SHP77 treated with DMSO at 0.1 percent for 48 hours (cell line): ENCODE measurements at regions not wholly inside any gene's neighbourhood (a gene's known extent, or its start where the extent isn't known, plus 50 kb on each side); places are given as distances from the start of the nearest gene placed in this dataset.

Experiments
- DNase-seq: peaks from one replicate; lab custom pipeline; 2025; lab: John Stamatoyannopoulos, UW

DNA sequence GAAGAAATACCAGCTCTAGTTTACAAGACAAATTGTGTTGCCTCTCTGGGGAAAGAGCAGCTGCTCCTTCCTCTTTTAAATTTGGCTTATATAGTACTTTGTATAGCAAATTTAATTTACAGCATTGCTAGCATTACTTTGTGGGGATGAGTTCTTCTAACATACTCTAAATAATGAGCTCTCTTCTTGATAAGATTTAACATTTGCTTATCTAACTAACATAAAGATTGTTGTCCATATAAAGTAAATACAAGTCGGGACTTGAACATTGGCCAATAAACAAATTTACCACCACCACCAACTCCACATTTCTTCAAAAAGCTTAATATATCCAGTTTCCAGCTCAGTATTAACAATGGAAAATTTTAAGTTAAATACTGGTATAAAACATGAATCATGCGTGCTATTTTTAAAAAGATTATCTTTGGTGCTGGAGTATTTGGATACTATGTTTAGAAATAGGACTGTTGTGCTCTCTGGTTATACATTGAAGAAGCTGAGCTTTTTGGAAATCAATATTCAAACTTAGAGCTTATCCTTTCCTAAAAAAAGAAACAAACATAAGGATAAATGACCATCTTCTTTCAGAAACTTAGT, 1146.9 kb upstream of the GJE1 start:
- no peak for DNase-seq

DNA sequence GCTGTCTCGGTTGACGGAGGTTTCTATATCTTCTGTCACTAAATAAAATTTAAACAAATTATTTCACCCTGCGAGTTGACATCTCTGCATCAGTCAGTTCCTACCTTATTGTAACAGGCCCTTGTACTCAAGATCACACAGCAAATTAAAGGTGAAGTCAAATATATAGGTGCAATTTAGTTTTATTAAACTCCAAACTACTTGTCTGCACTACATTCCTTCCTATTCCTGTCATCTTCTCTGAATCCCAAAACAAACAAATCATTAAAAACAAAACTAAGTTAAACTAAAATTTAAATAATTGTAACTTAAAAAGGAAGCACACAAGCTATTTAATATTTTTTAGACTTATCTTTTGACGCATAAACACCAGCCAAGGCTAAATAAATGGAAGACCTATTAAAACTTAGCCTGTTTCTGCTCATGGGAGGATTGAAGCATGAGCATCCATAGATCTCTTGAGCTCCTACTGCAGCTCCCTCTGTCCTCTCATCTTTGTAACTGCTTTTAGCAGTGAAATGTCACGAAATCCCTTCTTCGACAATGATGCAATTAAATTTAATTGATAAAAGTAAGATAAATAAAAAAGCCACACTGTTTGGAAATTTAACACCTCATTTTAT, 1152.3 kb upstream of the GJE1 start:
- no peak for DNase-seq

DNA sequence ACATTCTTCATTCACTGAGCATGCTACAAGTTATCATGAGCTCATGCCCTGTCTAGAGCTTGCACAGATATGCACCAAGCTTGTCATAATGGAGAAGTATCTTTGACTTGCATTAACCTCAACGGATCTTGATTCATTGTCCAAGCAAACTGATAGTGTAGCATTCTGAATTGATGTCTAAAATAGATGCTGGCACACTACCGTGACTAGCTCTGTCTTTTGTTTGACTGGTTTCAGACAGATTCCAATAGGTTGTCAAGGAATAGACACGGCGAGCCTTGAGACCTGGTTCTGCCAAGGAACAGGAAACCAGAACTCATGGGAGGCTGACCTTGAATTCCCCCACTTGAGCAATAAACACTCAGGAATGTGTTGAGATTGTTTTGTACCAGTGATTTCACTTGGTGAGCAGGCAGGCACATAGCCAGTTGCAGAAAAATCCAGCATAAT, 1153.1 kb upstream of the GJE1 start:
- no peak for DNase-seq

DNA sequence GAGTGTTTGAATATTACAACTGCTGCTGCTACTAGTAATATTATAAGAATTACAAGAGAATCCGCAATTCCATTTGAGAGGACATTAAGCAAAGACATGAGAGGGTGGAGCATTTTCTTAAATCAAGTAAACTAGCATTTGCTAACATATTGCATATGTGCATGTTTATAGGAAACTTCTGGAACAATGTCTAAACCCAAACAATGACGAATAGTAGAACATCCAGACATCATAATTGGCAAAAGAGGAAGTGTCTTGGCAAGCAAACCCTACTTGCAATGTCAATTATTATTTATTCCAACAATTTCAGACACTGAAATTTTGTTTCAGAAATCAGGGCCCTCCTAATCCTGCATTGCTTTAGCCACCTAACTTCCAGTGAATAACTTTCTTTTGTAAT, 1155.3 kb upstream of the GJE1 start:
- no peak for DNase-seq

DNA sequence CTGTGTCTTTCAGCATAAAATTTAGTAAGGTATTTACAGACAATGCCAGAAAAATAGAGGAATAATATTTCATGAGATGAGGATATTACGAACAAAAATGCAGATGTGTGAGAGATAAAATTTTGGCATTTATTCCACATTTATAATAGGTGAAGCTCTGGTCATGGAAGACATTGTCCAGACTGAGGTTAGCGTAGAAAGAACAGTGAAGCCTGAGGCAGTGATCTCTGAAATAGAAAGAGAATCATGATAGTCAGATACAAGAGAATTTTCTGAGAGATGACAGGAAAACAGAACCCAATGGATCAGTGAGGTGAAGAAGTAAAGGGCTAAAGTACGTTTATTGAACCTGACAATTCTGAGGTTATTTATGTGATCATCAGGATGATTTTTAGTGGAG, 1155.9 kb upstream of the GJE1 start:
- DNase-seq: no peak

DNA sequence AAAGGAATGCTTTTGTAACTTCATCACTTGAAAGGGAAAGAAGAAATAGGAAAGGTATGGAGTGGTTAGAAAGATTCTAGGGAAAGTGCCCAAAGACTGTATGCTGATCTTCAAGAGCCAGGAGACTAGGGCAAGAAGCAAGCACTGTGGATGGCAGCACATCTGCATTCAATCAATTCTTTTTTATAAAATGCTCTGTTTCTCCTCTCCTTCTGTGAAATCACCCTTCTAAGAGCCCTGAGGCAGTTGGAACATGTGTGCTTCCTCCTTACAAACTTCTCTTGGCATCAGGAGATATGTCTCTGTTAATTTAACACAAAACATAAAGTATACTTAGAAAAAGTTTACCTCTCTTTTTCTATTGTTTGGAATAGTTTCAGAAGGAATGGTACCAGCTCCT, 1162.2 kb upstream of the GJE1 start:
- DNase-seq: no peak

DNA sequence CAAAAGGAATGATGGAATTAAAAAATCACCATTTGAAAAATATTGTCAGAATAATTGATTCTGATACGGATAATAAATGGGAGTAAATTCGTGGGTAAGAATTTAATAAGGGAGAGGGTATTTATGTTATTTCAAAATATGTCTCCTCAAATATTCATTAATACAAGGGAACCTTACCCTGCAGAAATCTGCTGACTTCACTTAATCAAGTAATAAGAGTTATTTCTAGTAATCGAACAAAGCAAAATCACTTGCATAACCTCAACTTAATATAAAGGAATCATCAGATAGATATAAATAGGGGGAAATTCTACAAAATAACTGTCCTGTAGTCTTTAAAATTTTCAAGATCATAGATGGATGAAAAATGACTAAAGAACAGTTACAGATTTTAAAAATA, 1164.7 kb upstream of the GJE1 start:
- no peak for DNase-seq

DNA sequence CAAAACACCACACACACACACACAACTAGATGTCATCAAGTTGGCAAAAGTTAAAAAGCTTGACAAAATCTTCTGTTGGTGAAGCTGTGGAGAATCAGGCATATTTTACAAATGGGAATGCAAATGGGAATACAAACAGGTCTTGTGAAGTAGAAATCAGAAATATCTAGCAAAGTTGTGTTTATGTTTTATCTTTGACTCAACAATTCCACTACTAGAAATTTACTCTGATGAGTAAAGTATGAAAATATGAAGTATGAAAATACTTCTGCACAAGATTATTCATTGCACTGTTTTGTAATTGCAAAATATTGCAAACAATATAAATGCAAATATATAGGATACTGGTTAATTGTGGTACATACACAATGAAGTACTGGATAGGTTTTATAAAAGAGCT, 1166.0 kb upstream of the GJE1 start:
- DNase-seq: no peak

DNA sequence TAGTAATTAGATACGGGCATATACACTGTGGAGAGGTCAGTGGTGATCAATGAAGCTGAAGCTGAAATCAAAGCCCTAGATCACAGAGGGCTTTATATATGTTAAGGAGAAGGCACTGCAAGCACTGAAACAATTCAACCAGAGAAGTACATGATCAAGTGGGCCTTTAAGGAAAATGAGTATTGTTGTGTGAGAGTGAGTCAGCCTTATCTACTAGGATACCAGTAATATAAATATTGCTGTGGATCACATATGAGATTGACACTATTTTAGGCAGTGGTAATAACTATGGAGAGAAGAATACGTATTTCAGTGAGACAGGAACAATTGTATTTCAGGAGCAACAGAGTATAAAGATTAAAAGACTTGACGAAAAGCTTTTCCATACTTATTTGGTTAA, 1172.2 kb upstream of the GJE1 start:
- DNase-seq: no peak

DNA sequence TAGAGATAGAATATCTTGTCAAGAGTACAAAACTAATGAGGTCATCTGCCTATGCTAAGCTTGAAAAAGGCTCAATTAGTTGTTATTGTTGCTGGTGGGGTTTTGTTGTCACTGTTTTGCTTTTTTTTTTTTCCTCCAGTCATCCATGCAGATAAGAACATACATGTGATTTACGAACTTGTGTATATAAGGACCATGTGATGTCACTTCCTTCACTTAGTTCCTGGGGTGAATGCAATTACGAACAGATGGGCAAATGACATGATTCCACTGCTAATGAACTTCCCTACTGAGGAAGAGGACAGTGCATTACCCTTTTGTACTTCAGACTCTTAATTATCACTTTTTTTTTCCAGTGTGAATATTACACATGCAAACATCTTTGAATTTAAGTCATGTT, 1175.3 kb upstream of the GJE1 start:
- no peak for DNase-seq

DNA sequence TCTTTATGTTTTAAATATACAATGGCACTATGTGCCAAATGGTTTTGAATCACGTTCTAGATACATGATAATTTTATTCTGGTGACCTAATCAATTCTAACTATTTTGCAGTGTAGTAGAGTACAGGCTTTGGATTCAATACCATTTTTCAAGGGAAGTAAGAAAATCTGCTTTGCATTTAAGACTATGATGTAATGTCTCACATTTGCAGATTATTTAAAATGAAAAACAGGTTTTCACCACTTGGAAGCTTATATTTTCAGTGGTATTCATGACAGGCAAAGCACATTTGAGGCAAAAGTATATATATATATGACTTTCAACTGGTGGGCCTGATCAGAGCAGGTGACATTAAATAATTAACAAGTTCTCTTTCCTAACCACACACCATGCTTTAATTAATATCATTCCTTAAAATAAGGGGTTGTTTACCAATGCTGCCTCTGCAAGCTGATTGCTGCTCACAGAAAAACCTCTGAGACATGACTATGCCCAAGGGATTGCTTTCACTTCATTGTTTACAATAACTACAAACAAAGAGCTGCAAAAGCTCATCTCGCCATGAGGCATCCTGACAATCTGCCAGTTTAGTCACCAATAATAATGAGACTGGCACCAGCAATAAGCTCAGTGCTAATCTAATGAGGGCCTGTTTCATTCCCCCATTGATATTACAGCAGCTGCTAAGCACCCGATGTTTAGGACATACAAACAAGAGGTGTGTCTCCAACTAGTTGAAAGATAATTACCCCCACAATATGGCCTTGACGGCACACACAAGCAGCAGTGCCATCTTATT, 1176.0 kb upstream of the GJE1 start:
- no peak for DNase-seq

DNA sequence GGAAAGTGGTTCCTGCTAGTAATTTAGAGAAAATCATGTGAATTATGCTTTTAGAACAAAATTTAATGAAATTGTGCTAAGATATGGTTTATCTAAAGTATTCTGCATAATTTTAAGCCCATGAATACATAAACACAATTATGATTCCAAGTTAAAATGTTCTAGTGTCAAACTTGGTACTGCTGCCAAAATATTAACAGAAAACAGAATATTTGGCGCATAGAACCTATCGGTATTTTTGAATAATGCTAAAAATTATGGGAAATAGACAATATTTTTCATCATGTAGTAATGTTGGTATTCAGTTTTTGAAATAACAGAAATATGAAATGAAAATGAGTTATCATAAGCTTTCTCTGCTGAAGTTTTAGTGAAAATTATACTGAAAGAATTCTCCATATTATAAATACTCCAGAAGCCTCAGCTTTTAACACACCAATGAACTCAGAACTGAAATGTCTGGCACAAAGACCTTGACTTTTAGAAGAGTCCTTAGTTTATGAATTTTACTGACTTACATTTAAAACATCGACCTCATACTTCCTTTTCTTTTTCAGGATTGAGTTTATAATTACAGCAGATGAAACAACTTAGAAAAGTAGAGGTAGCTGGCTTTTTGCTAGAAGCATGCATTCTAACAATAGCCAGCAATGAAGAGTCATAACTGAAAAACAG, 1192.3 kb upstream of the GJE1 start:
- no peak for DNase-seq

DNA sequence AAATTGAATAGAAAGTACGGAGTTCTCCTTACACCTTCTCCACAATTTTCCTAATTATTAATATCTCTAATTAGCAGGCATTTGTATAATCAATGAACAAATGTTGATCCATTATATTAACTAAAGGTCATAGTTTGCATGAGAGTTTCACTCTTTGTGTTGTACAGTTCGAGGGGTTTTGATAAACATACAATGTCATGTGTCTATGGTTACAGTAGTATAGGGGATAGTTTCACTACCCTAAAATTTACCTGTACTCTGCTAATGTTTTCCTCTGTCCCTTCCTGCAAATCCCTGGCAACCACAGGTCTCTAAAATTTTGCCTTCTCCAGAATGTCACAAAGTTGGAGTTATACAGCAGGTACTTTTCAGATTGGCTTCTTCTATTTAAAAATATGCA, 1199.8 kb upstream of the GJE1 start:
- no peak for DNase-seq

DNA sequence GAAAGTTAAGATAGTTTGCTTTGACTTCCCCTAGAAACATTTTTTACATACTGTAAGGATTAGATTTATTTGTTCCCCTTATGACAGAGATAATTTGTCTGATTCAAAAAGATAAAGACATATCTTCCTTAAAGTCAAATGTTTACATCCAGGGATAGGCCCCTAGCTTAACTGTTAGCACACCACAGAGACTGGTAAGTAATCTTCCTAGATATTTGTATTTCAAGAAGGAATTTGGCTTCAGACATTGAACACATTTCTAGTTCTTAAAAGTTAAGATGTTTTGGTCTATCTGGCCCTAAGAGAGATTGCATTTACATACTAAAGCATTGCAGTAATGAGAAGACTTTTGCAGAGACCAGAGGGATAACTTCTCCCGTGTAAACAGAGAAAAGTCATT, 1201.1 kb upstream of the GJE1 start:
- DNase-seq: no peak

DNA sequence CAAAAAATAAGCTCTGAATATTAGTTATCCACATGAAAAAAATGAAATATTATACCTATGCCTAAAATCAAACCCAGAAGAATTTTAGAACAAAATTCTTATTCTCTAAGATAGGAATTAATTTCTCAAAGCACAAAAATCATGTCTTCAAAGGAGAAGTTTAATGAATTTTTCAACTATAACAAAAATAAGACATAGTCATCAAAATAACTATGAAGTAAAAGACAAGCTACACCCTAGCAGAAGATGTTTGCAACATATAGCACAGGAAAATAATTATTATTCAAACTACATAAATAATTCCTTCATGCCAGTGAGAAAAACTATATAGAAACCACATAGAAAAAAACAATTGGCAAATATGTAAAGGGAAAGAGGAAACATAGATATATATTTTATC, 1203.6 kb upstream of the GJE1 start:
- DNase-seq: no peak

DNA sequence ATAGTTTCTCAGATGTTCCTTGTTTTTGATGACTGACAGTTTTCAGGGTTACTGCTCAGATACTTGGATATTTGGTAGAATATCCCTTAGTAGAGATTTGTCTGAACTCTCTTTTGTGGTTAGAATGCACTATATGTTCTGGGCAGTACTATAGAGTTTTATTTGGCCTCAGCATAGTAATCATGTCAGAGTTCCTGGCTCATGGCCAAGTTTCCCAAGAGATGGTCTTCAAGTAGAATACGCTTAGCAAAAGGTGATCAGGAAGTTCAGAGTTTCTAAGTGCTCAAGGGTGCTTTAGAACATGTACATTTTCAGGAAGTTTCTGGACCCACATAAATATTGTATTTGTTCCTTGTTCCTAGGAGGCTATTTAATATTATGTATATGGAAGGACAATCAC, 1209.7 kb upstream of the GJE1 start:
- DNase-seq: no peak

DNA sequence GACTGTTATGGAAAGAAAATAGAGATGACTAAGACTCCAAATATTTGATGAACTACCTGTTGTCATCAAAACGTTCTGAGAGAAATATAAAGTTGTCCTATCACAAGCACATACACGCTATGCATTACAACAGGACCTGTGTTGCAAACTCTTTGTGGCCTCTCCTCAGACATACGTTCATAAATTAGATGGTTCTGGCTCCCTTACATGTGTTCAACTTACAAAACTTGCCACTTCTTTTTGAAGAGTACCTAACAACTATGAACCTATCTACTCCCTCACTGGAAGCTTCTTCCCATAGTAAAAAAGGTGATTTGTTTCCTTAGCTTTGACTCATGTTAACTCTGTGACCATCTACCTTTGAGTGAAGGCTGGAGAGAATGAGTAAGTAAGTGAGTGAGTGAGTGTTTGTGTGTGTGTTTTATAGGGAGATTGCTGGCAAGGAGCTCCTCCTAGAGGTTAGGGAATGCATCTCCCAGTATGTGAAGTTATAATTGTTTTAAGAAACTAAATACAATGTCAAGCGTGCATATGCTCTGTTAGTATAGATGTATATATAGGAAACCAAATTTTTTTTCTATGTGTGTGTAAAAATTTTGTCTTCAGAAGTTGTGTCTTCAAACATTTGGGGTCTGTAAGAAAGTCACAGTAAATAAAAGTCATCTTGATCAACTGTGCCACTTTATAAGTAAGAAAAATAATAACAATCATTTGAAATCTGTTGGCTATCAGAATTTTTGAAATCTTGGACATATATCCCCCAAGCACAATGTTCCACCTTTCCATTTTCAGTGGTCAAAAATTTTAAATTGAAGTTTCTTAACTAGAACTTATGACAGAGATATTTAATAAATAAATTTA, 1211.1 kb upstream of the GJE1 start:
- no peak for DNase-seq

DNA sequence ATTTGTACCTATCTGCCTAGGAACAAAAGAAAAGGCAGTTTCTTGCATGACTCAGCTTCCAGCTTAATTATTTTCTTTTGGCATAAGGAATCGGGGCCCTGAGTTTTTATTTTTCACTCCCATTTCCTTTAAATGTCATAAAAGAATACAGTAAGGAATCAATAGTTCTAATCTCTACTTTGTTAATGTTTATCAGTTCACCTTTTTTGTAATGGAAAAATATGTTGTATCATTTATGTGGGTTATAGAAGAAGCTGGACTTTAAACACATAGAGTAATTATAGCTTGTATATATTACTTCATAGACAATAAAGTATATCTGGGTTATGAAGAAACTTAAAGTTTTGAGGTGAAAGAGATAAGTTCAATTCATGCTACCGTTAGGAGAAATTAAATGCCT, 1214.8 kb upstream of the GJE1 start:
- DNase-seq: no peak

DNA sequence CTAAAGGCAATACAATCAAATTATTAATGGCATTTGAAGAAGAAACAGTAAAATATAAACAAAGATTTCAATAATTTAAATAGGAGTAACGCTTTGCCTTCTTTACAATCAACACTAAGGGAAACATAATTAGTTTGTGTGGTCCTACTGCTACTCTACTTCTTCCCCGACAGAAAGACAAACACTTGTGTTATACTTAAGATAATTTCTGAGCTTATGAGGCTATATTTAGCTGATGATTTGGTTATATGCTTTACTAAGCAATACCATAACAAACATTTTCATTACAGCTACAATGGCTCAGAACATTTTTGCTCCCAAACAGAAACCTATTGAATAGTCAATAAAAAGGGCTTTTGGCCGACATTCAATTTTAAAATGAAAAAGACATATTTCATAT, 1217.2 kb upstream of the GJE1 start:
- DNase-seq: peak; percentile 89

DNA sequence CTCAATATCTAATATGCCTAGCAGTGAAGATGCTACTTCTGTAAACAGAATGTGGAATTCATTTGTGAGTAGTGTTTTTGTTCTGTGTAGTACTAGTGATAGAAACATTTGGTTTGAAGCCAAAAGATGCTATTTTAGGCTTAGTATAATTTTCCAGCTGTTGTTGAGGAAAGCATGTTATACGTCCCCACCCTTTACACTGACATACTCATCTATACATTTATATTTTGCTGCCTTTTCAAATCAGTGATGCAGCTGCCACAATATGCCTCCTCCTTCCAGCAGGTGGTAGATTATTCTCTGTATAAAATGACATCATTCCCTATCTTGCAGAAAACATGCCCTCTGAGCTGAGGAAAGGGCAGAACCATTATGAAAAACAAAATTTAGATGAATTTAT, 1217.6 kb upstream of the GJE1 start:
- DNase-seq: peak; percentile 93

DNA sequence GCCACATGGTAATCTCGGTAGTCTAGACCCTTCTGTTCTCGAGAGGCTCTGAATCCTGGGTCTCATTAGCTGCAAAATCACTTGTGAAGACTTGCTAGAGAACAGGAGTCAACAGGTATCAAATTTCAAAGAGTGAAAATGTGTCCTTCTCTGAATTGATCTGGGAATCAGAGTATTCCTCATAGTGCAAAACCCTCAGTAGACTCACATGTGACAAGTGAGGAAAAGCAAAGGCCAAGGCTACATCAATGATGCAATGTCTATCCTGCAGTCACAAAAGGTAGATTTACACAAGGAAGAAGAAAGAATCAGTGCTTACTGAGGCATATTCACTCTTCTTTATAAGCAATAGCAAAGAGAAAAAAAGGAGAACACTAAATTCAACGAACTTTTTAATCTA, 1220.0 kb upstream of the GJE1 start:
- DNase-seq: no peak

DNA sequence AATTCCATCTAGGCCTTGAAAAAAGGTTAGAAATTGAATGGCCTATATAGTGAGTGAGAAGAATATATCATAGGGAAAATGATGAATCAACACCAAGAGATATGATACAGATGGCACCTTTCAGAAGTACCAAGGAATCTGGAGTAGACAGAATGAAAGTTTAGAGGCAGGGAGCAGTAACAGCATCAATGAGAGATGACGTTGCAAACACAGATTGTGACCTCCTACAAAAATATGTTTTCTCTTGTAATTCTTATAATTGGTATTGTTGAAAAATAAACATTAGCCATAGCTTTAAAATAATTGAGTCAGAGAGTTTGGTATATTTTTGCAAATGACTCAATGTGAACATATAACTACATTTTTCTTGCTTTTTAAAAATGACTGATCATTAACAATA, 1223.1 kb upstream of the GJE1 start:
- DNase-seq: no peak
